Adrenal gland (tissue), 9 donors: ENCODE measurements at regions not wholly inside any gene's neighbourhood (a gene's known extent, or its start where the extent isn't known, plus 50 kb on each side); places are given as distances from the start of the nearest gene placed in this dataset.
A peak's percentile ranks its signal among the peaks of the same experiment; 100 is the strongest.
"Not testable (repeated sequence)": the region's sequence is repeated elsewhere in the genome, so short reads cannot be mapped to it uniquely, and the experiment has no call there.

Experiments
- DNase-seq, 7 donors: peaks; one replicate each; pipeline ENCODE4 v3.0.0-alpha.2; 2019 to 2020
- H3K27ac ChIP-seq, 5 donors: fragments of 200-600 bp; sonication (generic) in 4 of 5; 1 replicate in 3 of 5; 2 replicates in 2 of 5; pipeline versions ENCODE4 v1.5.1 to v1.8.0; 2016 to 2020; ENCODE audit warnings: mild to moderate bottlenecking in 1 of 5
- H3K27me3 ChIP-seq: fragments of 200-600 bp; 2 replicates; pipeline ENCODE4 v1.8.0; 2021
- H3K36me3 ChIP-seq, 2 donors: fragments of 200-600 bp; replicated peaks in 1 of 2; 1 replicate in 1 of 2; 2 replicates in 1 of 2; pipeline versions ENCODE4 v1.5.1 to v1.8.0; 2018 to 2022
- H3K4me1 ChIP-seq, 2 donors: fragments of 200-600 bp; replicated peaks in 1 of 2; 1 replicate in 1 of 2; 2 replicates in 1 of 2; pipeline versions ENCODE4 v1.5.1 to v1.8.0; 2018 to 2021
- H3K4me3 ChIP-seq, 4 donors: fragments of 200-600 bp; sonication (generic) in 3 of 4; one replicate each; pipeline ENCODE4 v1.5.1; 2016 to 2018
- H3K9me3 ChIP-seq, 3 donors: fragments of 200-600 bp; sonication (generic) in 1 of 3; replicated peaks in 1 of 3; 1 replicate in 2 of 3; 2 replicates in 1 of 3; pipeline versions ENCODE4 v1.5.1 to v1.8.0; 2016 to 2021
- CTCF ChIP-seq, 6 experiments: fragments of 450-650 bp in 4 of 6; fragments of 200-600 bp in 2 of 6; sonication (generic) in 1 of 6; IDR thresholded peaks; 1 replicate in 5 of 6; 2 replicates in 1 of 6; pipeline versions ENCODE4 v1.5.1 to v1.8.0; 2016 to 2021; ENCODE audit warnings: antibody characterized with exemption in 6 of 6, mild to moderate bottlenecking in 2 of 6, moderate library complexity in 1 of 6
- POLR2A ChIP-seq, 2 donors: fragments of 450-650 bp; IDR thresholded peaks; one replicate each; pipeline ENCODE4 v1.6.1; 2017; ENCODE audit warnings: antibody characterized with exemption in 2 of 2, mild to moderate bottlenecking in 2 of 2, moderate library complexity in 1 of 2
- WGBS, 4 donors: extraction: QIAGEN DNeasy Blood & Tissue Kit in 2 of 4; methylation state at CpG; one replicate each; pipeline versions ENCODE4 v1.1.5 to v1.1.7; 2013 to 2017; 5-methylcytosine and 5-hydroxymethylcytosine counted together
- intact Hi-C, 2 donors: fragments of 100-400 bp; cut with DNase I; formaldehyde crosslinking; loops; one replicate each; pipeline versions ENCODE4 v1.14.1 to v1.15.0; 2022 to 2023
- donor health status: healthy with polysubstance abuse.
- donor health status: Bipolar disorder and iron deficiency.
- donor health status: DM: yes; HTN: yes; CAD: no.
- donor health status: DM: no; HTN: no; CAD: no.
- donor health status: DM: no; HTN: no; CAD: no.

GRCh38 chr1:181249186-181249585 lies 160.7 kb downstream of the IER5 start:
- Histone ChIP-seq H3K27ac (no peak overlapping the region), H3K4me1 (no peaks in the 10 kb centered on the region), H3K9me3 (no peaks in the 10 kb centered on the region), H3K4me3 (no peak overlapping the region), H3K36me3 (no peaks in the 10 kb centered on the region), H3K27me3 (no peaks in the 10 kb centered on the region)
- intact Hi-C loops = no loop called here
- DNase-seq = no peak
- 80 to 96% (median 84%) methylated on average over 3 of the region's 3 CpGs for WGBS, 4 donors
- TF ChIP-seq CTCF (IDR thresholded peaks at IDR 0.05) = no peak
- TF ChIP-seq POLR2A (IDR thresholded peaks at IDR 0.05) = no peak

- intact Hi-C loops = no loop called here
- Histone ChIP-seq H3K9me3 (no peaks in the 10 kb centered on the region), H3K4me1 (no peaks in the 10 kb centered on the region), H3K36me3 (no peaks in the 10 kb centered on the region), H3K27me3 (no peaks in the 10 kb centered on the region), H3K4me3 (no peak overlapping the region), H3K27ac (no peak overlapping the region)
- no peak for TF ChIP-seq CTCF (IDR thresholded peaks at IDR 0.05)
- no peak for TF ChIP-seq POLR2A (IDR thresholded peaks at IDR 0.05)
- 83 to 93% (median 90%) methylated on average over 2 of the region's 2 CpGs for whole genome bisulfite sequencing, 4 donors
- DNase-seq = no peak
These were observed 161.5 kb downstream of the IER5 start for GRCh38 chr1:181250038-181250437.

- no peak overlapping the region for H3K27ac ChIP-seq
- H3K36me3 ChIP-seq = no peaks in the 10 kb centered on the region
- peak in 6 of 7 donors; percentile 17 to 49 (median 40) for DNase-seq
- intact Hi-C loops = no loop called here
- H3K9me3 ChIP-seq = no peaks in the 10 kb centered on the region
- H3K27me3 ChIP-seq = no peaks in the 10 kb centered on the region
- no peaks in the 10 kb centered on the region for H3K4me1 ChIP-seq
- H3K4me3 ChIP-seq = no peak overlapping the region
- TF ChIP-seq POLR2A (IDR thresholded peaks at IDR 0.05) (no peak), CTCF (IDR thresholded peaks at IDR 0.05) (no peak)
- 35 to 48% (median 41%) methylated on average over 5 of the region's 5 CpGs for WGBS, 4 donors
These were observed 162.7 kb downstream of the IER5 start for GRCh38 chr1:181251001-181251712.

GRCh38 chr1:181251713-181252075 lies 163.2 kb downstream of the IER5 start:
- TF ChIP-seq POLR2A (IDR thresholded peaks at IDR 0.05) (no peak), CTCF (IDR thresholded peaks at IDR 0.05) (no peak)
- Histone ChIP-seq H3K27ac (no peak overlapping the region), H3K4me1 (no peaks in the 10 kb centered on the region), H3K36me3 (no peaks in the 10 kb centered on the region), H3K4me3 (no peak overlapping the region), H3K9me3 (no peaks in the 10 kb centered on the region), H3K27me3 (no peaks in the 10 kb centered on the region)
- no peak for DNase-seq
- 53 to 62% (median 59%) methylated on average over 6 of the region's 6 CpGs for WGBS, 4 donors
- intact Hi-C loops = no loop called here

GRCh38 chr1:181253601-181254000 lies 165.1 kb downstream of the IER5 start:
- H3K27ac ChIP-seq, DNase-seq, H3K9me3 ChIP-seq, H3K4me1 ChIP-seq, H3K4me3 ChIP-seq, H3K27me3 ChIP-seq, H3K36me3 ChIP-seq, intact Hi-C loops: not testable (repeated sequence)
- 43 to 76% (median 50%) methylated on average over 2 of the region's 2 CpGs for WGBS, 4 donors
